Right cardiac atrium (tissue), 5 donors: ENCODE measurements at regions not wholly inside any gene's neighbourhood (a gene's known extent, or its start where the extent isn't known, plus 50 kb on each side); places are given as distances from the start of the nearest gene placed in this dataset.

Experiments
- ATAC-seq, 2 donors: fragments of 200-7000 bp; cut with Tn5 transposase; one replicate each; pipeline versions ENCODE4 v1.8.0 to v1.9.1; 2020; ENCODE audit warnings: moderate library complexity in 2 of 2, mild to moderate bottlenecking in 1 of 2
- DNase-seq, 3 donors: peaks; one replicate each; pipeline ENCODE4 v3.0.0-alpha.2; 2020
- H3K27ac ChIP-seq: one replicate; pipeline ENCODE4 v1.5.1; 2013; ENCODE audit warnings: mild to moderate bottlenecking, low read length, control low read depth, moderate library complexity
- H3K27me3 ChIP-seq: one replicate; pipeline ENCODE4 v1.6.1; 2013; ENCODE audit not compliant: control insufficient read depth, insufficient read depth
- H3K4me1 ChIP-seq: one replicate; pipeline ENCODE4 v1.6.1; 2013; ENCODE audit warnings: low read length; ENCODE audit not compliant: control insufficient read depth, insufficient read depth
- H3K4me3 ChIP-seq: one replicate; pipeline ENCODE4 v1.5.1; 2013; ENCODE audit warnings: low read length, control low read depth
- H3K9me3 ChIP-seq: one replicate; pipeline ENCODE4 v1.6.1; 2013; ENCODE audit warnings: low read length; ENCODE audit not compliant: control insufficient read depth
- WGBS: extraction: QIAGEN DNeasy Blood & Tissue Kit; methylation state at CpG from one replicate; pipeline ENCODE4 v1.1.7; 2013; 5-methylcytosine and 5-hydroxymethylcytosine counted together
- intact Hi-C, 4 donors: fragments of 100-400 bp; cut with DNase I; formaldehyde crosslinking; loops; one replicate each; pipeline versions ENCODE4 v1.11.0 to v1.14.0; 2022 to 2023
- donor health status: healthy with polysubstance abuse.
- donor health status: DM: no; HTN: yes; CAD: no.
- donor health status: DM: no; HTN: no; CAD: no.
- donor health status: DM: no; HTN: yes; CAD: no; lungs with severe emphysema.
- donor health status: DM: yes; HTN: yes; CAD: no.

GRCh38 chr12:66942741-66943465 lies 264.0 kb upstream of the GRIP1 start:
- 79% methylated on average over 8 of the region's 8 CpGs for WGBS
- no peaks in the 10 kb centered on the region for H3K9me3 ChIP-seq
- ATAC-seq: no peak
- intact Hi-C loops: no loop called here
- no peak for DNase-seq
- no peak overlapping the region for H3K27ac ChIP-seq
- H3K4me3 ChIP-seq: no peak overlapping the region
- no peaks in the 10 kb centered on the region for H3K27me3 ChIP-seq
- no peaks in the 10 kb centered on the region for H3K4me1 ChIP-seq

GRCh38 chr12:66944365-66944764 lies 265.5 kb upstream of the GRIP1 start:
- Histone ChIP-seq H3K27me3 (no peaks in the 10 kb centered on the region), H3K27ac (no peak overlapping the region), H3K9me3 (no peaks in the 10 kb centered on the region), H3K4me3 (no peak overlapping the region), H3K4me1 (no peaks in the 10 kb centered on the region)
- 31% methylated on average over 2 of the region's 2 CpGs for WGBS
- no peak for DNase-seq
- intact Hi-C loops: no loop called here
- no peak for ATAC-seq

GRCh38 chr12:66945189-66945817 lies 266.4 kb upstream of the GRIP1 start:
- intact Hi-C loops: no loop called here
- ATAC-seq (no peak), DNase-seq (no peak)
- WGBS: 80% methylated on average over 6 of the region's 6 CpGs
- no peaks in the 10 kb centered on the region for H3K27me3 ChIP-seq
- H3K4me3 ChIP-seq: no peak overlapping the region
- H3K9me3 ChIP-seq: no peaks in the 10 kb centered on the region
- no peak overlapping the region for H3K27ac ChIP-seq
- no peaks in the 10 kb centered on the region for H3K4me1 ChIP-seq

GRCh38 chr12:66947119-66947518 lies 268.2 kb upstream of the GRIP1 start:
- ATAC-seq (no peak), DNase-seq (no peak)
- no peaks in the 10 kb centered on the region for H3K4me1 ChIP-seq
- no peaks in the 10 kb centered on the region for H3K27me3 ChIP-seq
- no peak overlapping the region for H3K27ac ChIP-seq
- 59% methylated on average over 4 of the region's 4 CpGs for WGBS
- no peak overlapping the region for H3K4me3 ChIP-seq
- intact Hi-C loops: no loop called here
- no peaks in the 10 kb centered on the region for H3K9me3 ChIP-seq

GRCh38 chr12:66952668-66953067 lies 273.8 kb upstream of the GRIP1 start:
- Histone ChIP-seq H3K4me1 (no peaks in the 10 kb centered on the region), H3K9me3 (no peaks in the 10 kb centered on the region), H3K27ac (no peak overlapping the region), H3K27me3 (no peaks in the 10 kb centered on the region), H3K4me3 (no peak overlapping the region)
- DNase-seq (no peak), ATAC-seq (no peak)
- intact Hi-C loops: no loop called here
- 72% methylated on average over 1 of the region's 1 CpG for WGBS

- DNase-seq (no peak), ATAC-seq (no peak)
- H3K9me3 ChIP-seq: no peaks in the 10 kb centered on the region
- no peaks in the 10 kb centered on the region for H3K4me1 ChIP-seq
- no peak overlapping the region for H3K27ac ChIP-seq
- no peak overlapping the region for H3K4me3 ChIP-seq
- WGBS: over 99% methylated on average over 3 of the region's 3 CpGs
- intact Hi-C loops: no loop called here
- no peaks in the 10 kb centered on the region for H3K27me3 ChIP-seq
These were observed 277.4 kb upstream of the GRIP1 start for GRCh38 chr12:66956300-66956699.

GRCh38 chr12:66959276-66959675 lies 280.4 kb upstream of the GRIP1 start:
- no peaks in the 10 kb centered on the region for H3K27me3 ChIP-seq
- no peak overlapping the region for H3K4me3 ChIP-seq
- intact Hi-C loops: no loop called here
- ATAC-seq: no peak
- 78% methylated on average over 2 of the region's 2 CpGs for WGBS
- no peak overlapping the region for H3K27ac ChIP-seq
- H3K4me1 ChIP-seq: no peaks in the 10 kb centered on the region
- DNase-seq: no peak
- H3K9me3 ChIP-seq: no peaks in the 10 kb centered on the region

GRCh38 chr12:66960006-66960405 lies 281.1 kb upstream of the GRIP1 start:
- Histone ChIP-seq H3K4me3 (no peak overlapping the region), H3K27ac (no peak overlapping the region), H3K27me3 (no peaks in the 10 kb centered on the region), H3K9me3 (no peaks in the 10 kb centered on the region), H3K4me1 (no peaks in the 10 kb centered on the region)
- DNase-seq: no peak
- 81% methylated on average over 1 of the region's 1 CpG for WGBS
- intact Hi-C loops: no loop called here
- no peak for ATAC-seq

GRCh38 chr12:66960704-66961690 lies 282.1 kb upstream of the GRIP1 start:
- Histone ChIP-seq H3K27ac (no peak overlapping the region), H3K9me3 (no peaks in the 10 kb centered on the region), H3K27me3 (no peaks in the 10 kb centered on the region), H3K4me1 (no peaks in the 10 kb centered on the region), H3K4me3 (no peak overlapping the region)
- DNase-seq (no peak), ATAC-seq (no peak)
- WGBS: 55% methylated on average over 6 of the region's 6 CpGs
- intact Hi-C loops: no loop called here

- Histone ChIP-seq H3K27ac (no peak overlapping the region), H3K4me3 (no peak overlapping the region), H3K9me3 (no peaks in the 10 kb centered on the region), H3K27me3 (no peaks in the 10 kb centered on the region), H3K4me1 (no peaks in the 10 kb centered on the region)
- intact Hi-C loops: no loop called here
- ATAC-seq (no peak), DNase-seq (no peak)
- 74% methylated on average over 9 of the region's 9 CpGs for WGBS
These were observed 283.4 kb upstream of the GRIP1 start for GRCh38 chr12:66962290-66962689.

- 91% methylated on average over 4 of the region's 4 CpGs for WGBS
- H3K27me3 ChIP-seq: no peaks in the 10 kb centered on the region
- H3K27ac ChIP-seq: no peak overlapping the region
- ATAC-seq: no peak
- H3K4me1 ChIP-seq: no peaks in the 10 kb centered on the region
- intact Hi-C loops: no loop called here
- DNase-seq: no peak
- H3K9me3 ChIP-seq: no peaks in the 10 kb centered on the region
- H3K4me3 ChIP-seq: no peak overlapping the region
These were observed 285.0 kb upstream of the GRIP1 start for GRCh38 chr12:66963901-66964300.
